COLO829 (cell line): ENCODE measurements at regions not wholly inside any gene's neighbourhood (a gene's known extent, or its start where the extent isn't known, plus 50 kb on each side); places are given as distances from the start of the nearest gene placed in this dataset.

Experiments
- DNase-seq: peaks from one replicate; pipeline ENCODE4 v3.0.0; 2012; ENCODE audit warnings: low spot score

GRCh38 chr11:101401245-101401644 is 182.6 kb downstream of the TRPC6 start:
- no peak for DNase-seq

- DNase-seq, result no peak
Observed at GRCh38 chr11:101397979-101398378, 185.8 kb downstream of the TRPC6 start.

GRCh38 chr11:101390539-101390938 is 193.3 kb downstream of the TRPC6 start:
- DNase-seq, result no peak

GRCh38 chr11:101369835-101370234 is 214.0 kb downstream of the TRPC6 start:
- DNase-seq, result no peak

GRCh38 chr11:101363706-101364275 is 220.0 kb downstream of the TRPC6 start:
- no peak for DNase-seq

GRCh38 chr11:101362643-101363042 is 221.2 kb downstream of the TRPC6 start:
- no peak for DNase-seq

GRCh38 chr11:101357771-101358170 is 226.0 kb downstream of the TRPC6 start:
- DNase-seq, result no peak

- no peak for DNase-seq
Observed at GRCh38 chr11:101354801-101355200, 225.2 kb upstream of the PGR start.

- no peak for DNase-seq
Observed at GRCh38 chr11:101348786-101349185, 219.2 kb upstream of the PGR start.

- no peak for DNase-seq
Observed at GRCh38 chr11:101346591-101346990, 217.0 kb upstream of the PGR start.

- DNase-seq, result no peak
Observed at GRCh38 chr11:101345891-101346290, 216.3 kb upstream of the PGR start.

- no peak for DNase-seq
Observed at GRCh38 chr11:101342307-101342706, 212.7 kb upstream of the PGR start.

- no peak for DNase-seq
Observed at GRCh38 chr11:101341578-101341977, 212.0 kb upstream of the PGR start.

GRCh38 chr11:101336858-101337257 is 207.2 kb upstream of the PGR start:
- DNase-seq, result no peak

- DNase-seq, result no peak
Observed at GRCh38 chr11:101336155-101336554, 206.5 kb upstream of the PGR start.

- no peak for DNase-seq
Observed at GRCh38 chr11:101334581-101334980, 205.0 kb upstream of the PGR start.

GRCh38 chr11:101331411-101331810 is 201.8 kb upstream of the PGR start:
- DNase-seq, result no peak

GRCh38 chr11:101327908-101328307 is 198.3 kb upstream of the PGR start:
- no peak for DNase-seq

- no peak for DNase-seq
Observed at GRCh38 chr11:101326141-101326540, 196.5 kb upstream of the PGR start.

- DNase-seq, result no peak
Observed at GRCh38 chr11:101323997-101324396, 194.4 kb upstream of the PGR start.

GRCh38 chr11:101321222-101321621 is 191.6 kb upstream of the PGR start:
- DNase-seq, result no peak

GRCh38 chr11:101306721-101307120 is 177.1 kb upstream of the PGR start:
- no peak for DNase-seq

GRCh38 chr11:101305496-101305895 is 175.9 kb upstream of the PGR start:
- DNase-seq, result no peak

GRCh38 chr11:101299210-101299609 is 169.6 kb upstream of the PGR start:
- no peak for DNase-seq

GRCh38 chr11:101296896-101297295 is 167.3 kb upstream of the PGR start:
- DNase-seq, result no peak
